K562 (cell line): ENCODE measurements at regions not wholly inside any gene's neighbourhood (a gene's known extent, or its start where the extent isn't known, plus 50 kb on each side); places are given as distances from the start of the nearest gene placed in this dataset.
"Not testable (repeated sequence)": the region's sequence is repeated elsewhere in the genome, so short reads cannot be mapped to it uniquely, and the experiment has no call there.

Experiments used
- ATAC-seq: fragments of 200-7000 bp; cut with Tn5 transposase; 3 replicates; pipeline ENCODE4 v1.9.1; 2020; ENCODE audit warnings: moderate library complexity
- BruUV-seq: library from RNA; stranded (reverse); fragments of 400-500 nt; replicated peaks from 2 replicates; lab custom pipeline; 2021; lab: Mats Ljungman, UMichigan
- CTCF ChIA-PET: fragments of 300-600 bp; formaldehyde crosslinking; extraction: SDS; loops from one replicate; lab custom pipeline; 2021; ENCODE audit warnings: low intra/inter-chr PET ratio; lab: Yijun Ruan, JAX
- POLR2A ChIA-PET: fragments of 300-600, 350-650 bp; sonication (Branson Sonifier 250); formaldehyde crosslinking; extraction: SDS; loops from one replicate; lab custom pipeline; 2021; ENCODE audit warnings: antibody characterized with exemption, inconsistent platforms; lab: Yijun Ruan, JAX
- DNase-seq, 4 experiments: peaks; one replicate each; pipeline versions ENCODE4 v3.0.0 to v3.0.0-alpha.2; 2011 to 2018; ENCODE audit warnings: low spot score in 3 of 4, mixed read lengths in 3 of 4; ENCODE audit errors: extremely low read depth in 1 of 4
- FAIRE-seq: peaks from 2 replicates; lab custom pipeline; 2011; peaks lifted over from hg19 to GRCh38; lab: Jason Lieb, UNC
- H2AFZ ChIP-seq: 2 replicates; pipeline ENCODE4 v1.6.0; 2011; ENCODE audit warnings: low read depth, low read length, control low read depth, inconsistent platforms
- H3K27ac ChIP-seq: fragments of 200-600 bp; 3 replicates; pipeline ENCODE4 v1.8.0; 2011; ENCODE audit warnings: low read depth, mild to moderate bottlenecking, control low read depth, inconsistent platforms, low read length, moderate library complexity, mixed read lengths; ENCODE audit errors: extremely low read depth
- H3K27me3 ChIP-seq, 2 experiments: fragments of 300-600 bp in 1 of 2; 2 replicates in 1 of 2; 3 replicates in 1 of 2; pipeline versions ENCODE4 v1.6.0 to v1.8.0; 2011; ENCODE audit warnings: inconsistent platforms in 2 of 2, low read length in 2 of 2, mild to moderate bottlenecking in 1 of 2, mixed read lengths in 1 of 2, moderate library complexity in 1 of 2; ENCODE audit not compliant: control insufficient read depth in 2 of 2, insufficient read depth in 2 of 2
- H3K36me3 ChIP-seq: fragments of 300-600 bp; 3 replicates; pipeline ENCODE4 v1.8.0; 2011; ENCODE audit warnings: mild to moderate bottlenecking, low read length, inconsistent platforms; ENCODE audit not compliant: control insufficient read depth, insufficient read depth
- H3K4me1 ChIP-seq, 2 experiments: fragments of 200-600 bp in 1 of 2; replicated peaks in 1 of 2; 2 replicates in 1 of 2; 3 replicates in 1 of 2; pipeline versions ENCODE4 v1.5.1 to v1.8.0; 2011; ENCODE audit warnings: inconsistent platforms in 2 of 2, low read length in 2 of 2, mild to moderate bottlenecking in 1 of 2, mixed read lengths in 1 of 2, moderate library complexity in 1 of 2; ENCODE audit not compliant: control insufficient read depth in 2 of 2, insufficient read depth in 2 of 2
- H3K4me2 ChIP-seq: 2 replicates; pipeline ENCODE4 v1.6.1; 2011; ENCODE audit warnings: low read length, control low read depth, inconsistent platforms, mixed read lengths; ENCODE audit not compliant: insufficient read depth
- H3K4me3 ChIP-seq: fragments of 200-600 bp; sonication (generic), shearing (Covaris generic); 2 replicates; pipeline ENCODE4 v1.5.1; 2016; ENCODE audit warnings: control low read depth, inconsistent platforms
- H3K79me2 ChIP-seq: fragments of 200-600 bp; 3 replicates; pipeline ENCODE4 v1.8.0; 2011; ENCODE audit warnings: low read length, inconsistent platforms; ENCODE audit not compliant: control insufficient read depth, insufficient read depth
- H3K9ac ChIP-seq, 2 experiments: 2 replicates each; pipeline versions ENCODE4 v1.6.0 to v1.6.1; 2011; ENCODE audit warnings: low read depth in 2 of 2, low read length in 2 of 2, control low read depth in 1 of 2, inconsistent platforms in 1 of 2, mild to moderate bottlenecking in 1 of 2, mixed read lengths in 1 of 2; ENCODE audit not compliant: insufficient read depth in 1 of 2
- H3K9me1 ChIP-seq: one replicate; pipeline ENCODE4 v1.6.0; 2011; ENCODE audit warnings: inconsistent platforms, mild to moderate bottlenecking, low read length, moderate library complexity; ENCODE audit not compliant: control insufficient read depth, insufficient read depth
- H3K9me3 ChIP-seq: replicated peaks from 2 replicates; pipeline ENCODE4 v1.5.1; 2011; ENCODE audit warnings: low read depth, low read length, inconsistent platforms; ENCODE audit not compliant: control insufficient read depth, insufficient read depth
- H4K20me1 ChIP-seq: replicated peaks from 2 replicates; pipeline ENCODE4 v1.6.1; 2011; ENCODE audit warnings: low read length, inconsistent platforms, mixed read lengths; ENCODE audit not compliant: control insufficient read depth, insufficient read depth
- PHF8 ChIP-seq: fragments of 200-600 bp; sonication (generic); IDR thresholded peaks from 2 replicates; pipeline ENCODE4 v1.6.1; 2012; ENCODE audit warnings: mixed run types, mild to moderate bottlenecking, inconsistent platforms, low read length, moderate library complexity, borderline replicate concordance
- WGBS: fragments of 100-300 bp; shearing (Covaris generic); methylation state at CpG from one replicate; pipeline ENCODE4 v1.1.6; 2016; ENCODE audit warnings: low coverage, mixed read lengths; ENCODE audit not compliant: insufficient coverage; ENCODE audit errors: missing lambda C conversion rate; 5-methylcytosine and 5-hydroxymethylcytosine counted together
- in situ Hi-C: fragments of 300-500 bp; cut with MboI; formaldehyde crosslinking; loops from 4 replicates; pipeline ENCODE4 v1.15.0; 2018; ENCODE audit warnings: inconsistent platforms, mixed read lengths
- intact Hi-C: fragments of 100-400 bp; cut with micrococcal nuclease; formaldehyde crosslinking; loops from 2 replicates; pipeline ENCODE4 v1.14.2; 2022
- TF ChIP-seq, protein P1 (sequence below): fragments of 450-650 bp; IDR thresholded peaks from 2 replicates; pipeline ENCODE4 v1.6.1; 2018; ENCODE audit warnings: mild to moderate bottlenecking, low read depth; ENCODE audit not compliant: partially characterized antibody

- TF ChIP-seq PHF8: no peak
- TF ChIP-seq, all 486 proteins: peak for 0
These were observed 262.3 kb upstream of the MSX2 start (continued) for GRCh38 chr5:174462129-174462528.

- in situ Hi-C loops (no loop called here), intact Hi-C loops (no loop called here)
- TF ChIP-seq, protein P1, sequence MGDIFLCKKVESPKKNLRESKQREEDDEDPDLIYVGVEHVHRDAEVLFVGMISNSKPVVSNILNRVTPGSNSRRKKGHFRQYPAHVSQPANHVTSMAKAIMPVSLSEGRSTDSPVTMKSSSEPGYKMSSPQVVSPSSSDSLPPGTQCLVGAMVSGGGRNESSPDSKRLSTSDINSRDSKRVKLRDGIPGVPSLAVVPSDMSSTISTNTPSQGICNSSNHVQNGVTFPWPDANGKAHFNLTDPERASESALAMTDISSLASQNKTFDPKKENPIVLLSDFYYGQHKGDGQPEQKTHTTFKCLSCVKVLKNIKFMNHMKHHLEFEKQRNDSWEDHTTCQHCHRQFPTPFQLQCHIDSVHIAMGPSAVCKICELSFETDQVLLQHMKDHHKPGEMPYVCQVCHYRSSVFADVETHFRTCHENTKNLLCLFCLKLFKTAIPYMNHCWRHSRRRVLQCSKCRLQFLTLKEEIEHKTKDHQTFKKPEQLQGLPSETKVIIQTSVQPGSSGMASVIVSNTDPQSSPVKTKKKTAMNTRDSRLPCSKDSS: no peak
- Histone ChIP-seq H3K27me3 (no peaks in the 10 kb centered on the region), H2AFZ (no peak overlapping the region), H3K9ac (no peak overlapping the region), H3K9me1 (no peaks in the 10 kb centered on the region), H3K79me2 (no peaks in the 10 kb centered on the region), H3K27ac (no peak overlapping the region), H3K4me1 (no peaks in the 10 kb centered on the region), H3K4me3 (no peak overlapping the region), H3K36me3 (no peaks in the 10 kb centered on the region), H3K9me3 (no peaks in the 10 kb centered on the region), H3K4me2 (no peak overlapping the region), H4K20me1 (no peaks in the 10 kb centered on the region)
- no TSS peak for BruUV-seq
- ChIA-PET CTCF (no interaction called here), POLR2A (no interaction called here)
- 0% methylated on average over 1 of the region's 1 CpG for WGBS
- ATAC-seq (no peak), FAIRE-seq (no peak), DNase-seq (no peak)
These were observed 259.7 kb upstream of the MSX2 start for GRCh38 chr5:174464504-174465165.

GRCh38 chr5:174471528-174471927, 252.9 kb upstream of the MSX2 start:
- DNase-seq, H3K9ac ChIP-seq, ATAC-seq, H3K9me1 ChIP-seq, H3K27ac ChIP-seq, H4K20me1 ChIP-seq, in situ Hi-C loops, H3K4me3 ChIP-seq, H3K79me2 ChIP-seq, H3K27me3 ChIP-seq, H3K9me3 ChIP-seq, CTCF ChIA-PET, FAIRE-seq, POLR2A ChIA-PET, H3K36me3 ChIP-seq, BruUV-seq, H2AFZ ChIP-seq, intact Hi-C loops, H3K4me2 ChIP-seq, H3K4me1 ChIP-seq: not testable (repeated sequence)
- 0% methylated on average over 3 of the region's 3 CpGs for whole genome bisulfite sequencing
